HG03045 (cell line): ENCODE measurements at regions not wholly inside any gene's neighbourhood (a gene's known extent, or its start where the extent isn't known, plus 50 kb on each side); places are given as distances from the start of the nearest gene placed in this dataset.

ENCODE experiments used
- ATAC-seq: cut with Tn5 transposase; IDR thresholded peaks from one replicate; pipeline ENCODE4 v1.9.1; 2021; ENCODE audit warnings: mild to moderate bottlenecking, moderate library complexity; ENCODE audit not compliant: unreplicated experiment

DNA sequence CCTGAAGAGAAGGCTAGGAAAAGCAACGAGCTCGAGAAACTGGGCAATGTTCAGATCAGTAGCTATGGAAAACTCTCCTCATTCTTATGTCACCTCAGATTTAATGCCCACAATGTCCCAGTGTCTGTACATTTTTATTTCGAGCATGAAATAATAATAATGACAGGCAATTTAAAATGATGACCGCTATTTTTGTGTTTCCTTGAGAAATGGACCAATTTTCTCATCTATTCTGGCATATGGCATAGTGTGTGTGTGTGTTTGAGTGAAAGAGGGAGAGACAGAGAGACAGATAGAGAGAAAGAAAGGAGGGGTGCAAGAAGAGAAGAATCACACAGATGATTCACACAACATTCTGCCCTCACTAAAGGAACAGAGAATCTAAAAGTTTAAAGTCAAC is 119.1 kb upstream of the C1orf21 start:
- ATAC-seq, result no peak

DNA sequence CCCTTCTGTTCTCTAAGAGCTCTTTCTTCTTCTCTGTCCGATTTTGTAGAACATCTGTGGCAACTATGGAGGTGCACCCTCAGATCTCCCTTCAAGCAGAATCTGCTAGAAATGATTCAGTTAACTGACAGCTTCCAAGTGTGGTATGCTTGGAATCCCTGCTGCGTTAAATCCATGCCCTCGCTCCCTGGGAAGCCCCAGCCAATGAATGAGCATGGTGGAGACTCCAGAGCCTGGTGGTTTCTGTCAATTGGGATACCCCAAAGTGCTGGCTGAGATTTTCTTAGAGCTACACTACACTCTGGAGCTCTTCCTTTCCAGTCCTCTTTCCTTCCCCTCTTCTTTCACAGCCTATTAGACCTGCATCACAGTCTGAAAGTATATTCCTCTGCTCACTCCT is 116.3 kb upstream of the C1orf21 start:
- ATAC-seq, result no peak

DNA sequence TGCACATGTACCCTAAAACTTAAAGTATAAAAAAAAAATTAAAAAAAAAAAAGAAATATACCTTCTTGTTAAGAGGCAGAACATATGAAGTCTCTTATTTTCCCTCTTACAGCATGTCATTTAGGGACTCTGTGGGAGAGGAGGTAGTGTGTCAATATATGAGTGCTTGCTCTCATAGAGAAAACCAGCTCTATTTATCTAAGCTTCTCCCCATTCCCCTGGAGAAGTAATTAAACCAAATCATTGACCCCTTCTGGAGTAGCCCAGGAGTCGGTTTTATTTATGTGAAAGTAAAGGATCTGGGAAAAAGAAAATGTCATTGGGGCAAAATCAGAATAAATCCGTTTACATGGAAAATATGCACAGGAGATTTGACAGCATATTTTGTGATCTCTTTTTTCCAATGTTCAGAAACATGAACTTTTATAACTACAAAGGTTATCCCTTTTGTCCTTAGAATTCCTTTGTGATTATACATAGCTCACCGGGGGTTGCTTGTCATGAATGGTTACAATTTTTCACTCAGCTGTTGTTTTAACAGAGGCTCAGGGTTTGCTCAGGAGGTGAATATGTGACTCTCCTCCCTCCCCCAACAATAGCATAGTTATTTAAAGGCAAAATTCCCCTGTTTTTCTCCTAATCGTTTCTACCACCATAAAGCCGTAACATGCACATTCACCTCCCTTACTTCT is 114.5 kb upstream of the C1orf21 start:
- ATAC-seq, result no peak

DNA sequence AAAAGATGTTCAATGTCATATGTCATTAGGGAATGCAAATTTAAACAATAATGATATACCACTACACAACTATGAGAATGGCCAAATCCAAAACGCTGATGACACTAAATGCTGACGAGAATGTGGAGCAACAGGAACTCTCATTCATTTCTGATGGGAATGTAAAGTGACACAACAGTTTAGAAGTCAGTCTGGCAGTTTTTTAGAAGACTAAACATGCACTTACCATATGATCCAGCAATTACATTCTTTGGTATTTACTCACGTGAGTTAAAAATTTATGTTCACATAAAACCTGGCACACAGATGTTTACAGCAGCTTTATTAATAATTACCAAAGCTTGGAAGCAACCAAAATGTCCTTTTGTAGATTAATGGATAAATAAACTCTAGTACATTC is 110.4 kb upstream of the C1orf21 start:
- no peak for ATAC-seq

DNA sequence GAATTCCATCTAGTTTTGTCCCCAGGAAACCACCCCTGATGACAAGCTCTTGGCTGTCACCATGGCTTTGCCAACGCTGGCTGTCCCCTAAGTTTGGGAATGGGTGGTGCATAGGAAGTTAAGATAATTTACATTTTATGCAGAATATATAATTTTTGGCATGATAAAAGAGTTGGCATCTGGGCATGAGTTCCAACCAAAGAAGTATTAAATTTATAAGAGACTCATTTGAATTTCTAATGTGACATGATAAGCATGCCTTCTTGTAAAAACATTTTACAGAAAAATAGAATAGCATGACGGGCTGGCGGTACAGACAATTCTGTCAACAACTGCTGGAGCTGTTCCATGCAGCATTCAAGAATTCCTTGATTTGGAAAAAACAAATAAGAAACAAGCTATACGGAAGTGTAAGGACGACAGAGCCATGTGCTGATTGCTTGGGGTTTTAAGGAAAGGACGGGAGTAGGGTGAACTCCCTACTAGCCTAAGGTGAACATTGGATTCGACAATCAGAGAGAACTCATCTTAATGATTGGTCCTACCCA is 106.8 kb upstream of the C1orf21 start:
- ATAC-seq, result no peak

DNA sequence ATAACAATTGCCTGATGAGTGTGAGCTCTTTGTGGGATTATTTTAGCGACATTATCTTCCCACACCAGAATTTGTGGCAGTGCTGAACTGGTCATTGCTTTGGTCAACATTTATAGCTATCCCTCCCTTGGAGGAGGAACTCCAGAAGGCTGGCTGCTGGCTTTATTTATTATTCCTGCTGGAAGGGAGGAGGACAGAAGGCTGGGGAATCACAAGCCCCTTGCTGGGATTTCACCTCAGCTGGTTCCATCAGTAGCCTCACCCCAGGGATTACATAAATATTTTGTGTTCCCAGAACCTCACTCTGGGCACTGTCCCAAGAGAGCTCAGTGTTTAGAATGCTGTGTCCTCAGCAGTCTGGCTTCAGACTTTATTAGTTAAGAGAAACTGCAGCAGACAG is 102.8 kb upstream of the C1orf21 start:
- ATAC-seq, result no peak

DNA sequence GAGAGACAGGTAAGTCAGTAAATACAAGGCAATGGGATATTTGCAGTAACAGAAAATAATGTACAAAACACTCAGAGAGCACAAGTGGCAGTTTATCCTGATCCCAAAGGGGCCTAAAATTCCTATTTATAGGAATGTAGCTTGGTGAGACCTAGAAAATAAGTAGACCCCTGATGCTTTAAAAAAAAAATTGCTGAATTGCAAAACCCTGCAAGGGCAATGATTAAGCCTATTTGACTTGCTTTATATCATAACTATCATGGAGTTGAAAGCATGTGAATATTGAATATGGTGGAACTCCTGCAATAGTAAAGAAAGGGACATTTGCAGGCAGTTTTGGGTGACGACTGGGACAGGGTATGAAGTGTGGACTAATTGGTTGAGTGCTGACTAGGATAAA is 101.9 kb upstream of the C1orf21 start:
- no peak for ATAC-seq

DNA sequence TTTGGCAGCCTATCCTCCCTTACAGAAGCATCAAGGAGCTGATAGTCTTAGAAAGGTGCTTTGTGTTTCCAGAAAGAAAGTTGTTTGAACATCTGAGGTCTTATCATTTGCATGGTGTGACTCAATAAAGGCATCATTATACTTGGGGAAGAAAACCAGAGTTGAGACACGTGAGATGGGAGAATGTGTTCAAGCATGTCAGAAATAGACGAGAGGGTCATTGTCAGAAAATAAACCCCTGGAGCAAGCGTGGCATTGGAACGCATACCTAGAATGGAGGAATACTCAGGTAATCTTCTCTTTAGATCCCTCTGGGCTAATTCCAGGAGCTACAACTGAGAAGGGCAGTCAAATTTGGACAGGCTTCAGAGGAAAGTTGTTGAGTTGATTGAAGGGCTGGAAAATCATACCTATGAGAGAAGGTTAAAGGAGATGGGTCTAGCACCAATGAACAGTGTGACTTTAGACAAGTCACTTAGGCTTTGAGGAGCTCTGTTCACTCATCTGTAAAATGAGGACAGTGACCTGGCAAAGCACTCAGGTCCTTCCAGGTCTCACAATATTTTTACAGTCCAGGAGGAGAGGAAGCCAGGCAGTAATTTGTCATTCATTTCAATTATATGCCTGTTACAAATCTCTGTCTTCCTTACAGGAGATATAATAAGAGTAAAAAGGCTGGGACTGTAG is 101.3 kb upstream of the C1orf21 start:
- ATAC-seq, result no peak

DNA sequence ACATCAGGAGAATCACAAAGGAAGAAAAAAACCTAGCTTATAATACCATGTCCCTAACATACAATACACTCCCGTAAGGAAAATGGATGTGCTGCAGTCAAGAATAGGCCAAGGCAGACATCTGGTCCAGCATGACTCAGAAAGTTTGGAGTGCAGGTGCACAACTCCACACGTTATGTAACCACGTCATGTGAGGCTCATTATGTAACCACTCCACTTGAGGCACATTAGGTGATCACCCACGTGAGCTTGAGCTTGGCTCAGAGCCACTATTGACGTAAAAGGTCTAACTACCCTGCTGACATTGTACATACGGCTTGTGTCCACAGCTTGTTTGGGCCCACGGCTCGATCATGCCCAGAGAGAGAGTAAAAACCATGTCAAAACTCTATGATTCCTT is 99.8 kb upstream of the C1orf21 start:
- no peak for ATAC-seq

DNA sequence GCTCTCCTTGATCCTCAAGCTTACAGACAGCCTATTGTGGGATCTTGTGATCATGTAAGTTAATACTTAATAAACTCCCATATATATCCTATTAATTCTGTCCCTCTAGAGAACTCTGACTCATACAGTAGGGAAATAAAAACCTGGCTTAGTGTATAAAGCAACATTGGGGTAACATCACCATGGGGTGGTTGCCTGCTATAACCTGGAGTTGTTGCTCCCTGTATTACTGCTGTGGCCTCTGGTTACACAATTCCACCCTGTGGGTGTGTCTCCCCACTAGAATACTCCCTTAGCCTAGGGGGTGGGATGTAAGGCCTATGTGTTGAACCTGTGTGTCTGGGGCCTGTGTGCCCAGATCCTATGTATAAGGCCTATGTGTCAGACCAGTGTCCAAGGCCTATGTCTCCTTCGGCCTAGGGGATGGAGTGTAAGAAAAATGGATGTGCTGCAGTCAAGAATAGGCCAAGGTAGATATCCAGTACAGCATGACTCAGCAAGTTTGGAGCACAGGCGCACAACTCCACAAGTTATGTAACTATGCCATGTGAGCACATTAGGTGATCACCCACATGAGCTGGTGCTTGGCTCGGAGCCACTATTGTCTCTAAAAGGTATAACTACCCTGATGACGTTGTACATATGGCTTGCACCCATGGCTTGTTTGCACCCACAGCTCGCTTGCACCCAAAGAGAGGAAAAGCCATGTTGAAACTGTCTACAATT is 96.8 kb upstream of the C1orf21 start:
- no peak for ATAC-seq

DNA sequence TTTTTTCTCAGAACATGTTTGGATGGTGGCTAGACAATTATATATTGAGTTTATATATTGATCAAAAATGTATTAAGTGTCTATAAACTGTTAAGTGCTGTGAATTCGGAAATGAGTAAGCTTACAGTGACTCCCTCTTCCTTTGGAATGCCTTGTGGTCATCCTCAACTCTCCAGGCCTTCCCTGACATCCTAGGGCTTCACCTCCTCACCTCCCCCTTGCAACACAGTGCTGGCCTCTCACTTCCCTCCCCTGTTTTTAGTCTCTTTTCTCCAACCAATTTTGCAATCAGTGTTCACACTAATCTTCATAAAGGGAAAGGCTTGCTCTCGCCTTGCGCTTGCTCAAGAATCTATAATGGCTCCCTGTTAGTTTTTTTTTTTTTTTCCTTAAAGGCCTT is 95.1 kb upstream of the C1orf21 start:
- no peak for ATAC-seq

DNA sequence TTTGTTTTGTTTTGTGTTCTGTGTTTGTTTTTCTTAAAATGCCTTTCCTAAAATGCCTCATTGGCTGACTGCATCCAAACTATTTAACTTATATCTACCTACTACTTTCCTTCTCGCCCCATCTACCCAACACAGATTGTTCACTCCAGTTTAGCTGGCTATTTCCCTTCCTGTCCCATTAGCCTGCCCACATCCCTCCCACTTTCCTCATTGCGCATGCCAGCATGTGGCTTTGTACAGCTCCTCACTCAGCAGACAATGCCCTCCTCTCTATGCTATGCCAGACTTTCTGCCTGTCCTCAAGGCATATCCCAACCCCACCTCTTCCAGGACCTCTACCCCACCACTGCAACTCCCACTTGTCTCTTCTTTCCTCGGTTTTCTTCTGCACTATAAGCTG is 94.7 kb upstream of the C1orf21 start:
- ATAC-seq, result no peak

DNA sequence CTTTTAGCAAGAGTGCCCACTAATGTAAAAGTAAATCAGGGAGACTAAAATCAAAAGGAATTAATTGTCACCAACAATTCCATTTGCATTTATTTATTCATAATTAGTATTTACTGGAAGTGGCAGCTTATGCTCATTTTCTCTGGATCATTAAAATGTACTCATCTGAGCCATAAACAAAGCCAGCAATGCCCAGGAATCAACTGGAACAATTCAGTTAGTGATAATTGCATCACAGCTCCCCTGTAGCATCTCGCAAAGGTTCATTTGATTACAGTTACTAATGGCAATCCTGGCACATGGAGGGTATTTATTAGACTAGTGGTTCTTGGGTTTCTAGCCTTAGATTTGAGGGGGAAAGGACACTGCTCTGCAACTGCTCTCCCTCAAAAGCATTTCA is 92.7 kb upstream of the C1orf21 start:
- ATAC-seq, result no peak

DNA sequence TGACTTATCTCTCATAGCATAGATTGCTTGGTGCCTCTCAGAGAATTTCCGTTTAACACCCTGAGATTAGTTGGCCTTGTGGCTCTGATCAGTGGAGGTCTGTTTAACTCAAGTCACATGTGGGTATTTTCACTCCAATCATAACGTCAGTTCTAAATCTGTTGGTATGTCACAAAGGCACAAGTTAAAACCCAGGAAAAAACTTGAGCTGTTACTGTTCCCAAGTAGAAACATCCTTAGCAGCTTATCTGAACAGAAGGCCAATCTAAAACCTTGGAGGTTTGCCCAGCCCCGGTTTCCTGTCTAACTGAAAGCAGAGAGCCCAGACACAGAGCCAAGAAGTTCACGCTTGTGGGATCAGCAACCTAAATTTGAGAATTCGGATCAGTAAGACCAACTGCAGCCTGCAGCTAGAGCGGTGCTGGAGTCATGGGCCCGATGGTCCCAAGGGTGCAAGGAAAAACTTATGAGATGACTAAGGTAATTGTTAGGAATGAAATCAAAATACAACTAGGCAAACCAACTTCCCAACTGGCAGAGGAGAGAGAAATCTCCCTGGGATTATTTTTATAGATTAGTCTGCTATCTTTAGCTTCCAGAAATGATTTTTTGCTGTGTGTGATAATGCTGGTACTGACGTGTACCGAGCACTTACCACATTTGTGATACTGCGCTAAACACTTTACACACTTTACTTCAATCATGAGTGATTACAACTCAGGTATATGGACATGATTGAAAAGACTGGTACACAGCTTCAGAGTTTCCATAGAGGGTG is 90.2 kb upstream of the C1orf21 start:
- ATAC-seq, result no peak

DNA sequence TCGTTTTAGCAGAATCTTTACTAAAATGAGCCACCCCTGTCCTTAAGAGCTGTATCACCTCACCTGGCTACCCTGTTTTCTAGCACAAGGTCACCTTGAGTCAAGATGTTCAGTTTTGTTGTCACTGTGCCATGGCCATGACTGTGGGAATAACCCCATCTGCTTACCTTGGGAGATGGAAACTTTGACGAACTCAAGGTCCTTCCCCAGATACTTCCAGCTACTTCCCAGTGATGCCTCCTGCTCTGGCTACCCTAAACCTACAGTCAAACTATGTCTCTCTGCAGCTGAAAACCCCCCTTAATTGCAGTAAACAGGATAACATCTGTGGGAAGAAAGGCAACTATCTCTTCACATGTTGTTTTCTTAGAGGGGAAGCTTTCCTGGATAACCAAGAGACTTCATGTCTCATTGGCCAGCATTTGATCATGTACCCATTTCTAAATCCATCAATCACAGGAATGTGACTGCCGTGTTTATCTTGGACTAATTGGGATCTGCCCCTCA is 89.5 kb upstream of the C1orf21 start:
- ATAC-seq, result no peak

DNA sequence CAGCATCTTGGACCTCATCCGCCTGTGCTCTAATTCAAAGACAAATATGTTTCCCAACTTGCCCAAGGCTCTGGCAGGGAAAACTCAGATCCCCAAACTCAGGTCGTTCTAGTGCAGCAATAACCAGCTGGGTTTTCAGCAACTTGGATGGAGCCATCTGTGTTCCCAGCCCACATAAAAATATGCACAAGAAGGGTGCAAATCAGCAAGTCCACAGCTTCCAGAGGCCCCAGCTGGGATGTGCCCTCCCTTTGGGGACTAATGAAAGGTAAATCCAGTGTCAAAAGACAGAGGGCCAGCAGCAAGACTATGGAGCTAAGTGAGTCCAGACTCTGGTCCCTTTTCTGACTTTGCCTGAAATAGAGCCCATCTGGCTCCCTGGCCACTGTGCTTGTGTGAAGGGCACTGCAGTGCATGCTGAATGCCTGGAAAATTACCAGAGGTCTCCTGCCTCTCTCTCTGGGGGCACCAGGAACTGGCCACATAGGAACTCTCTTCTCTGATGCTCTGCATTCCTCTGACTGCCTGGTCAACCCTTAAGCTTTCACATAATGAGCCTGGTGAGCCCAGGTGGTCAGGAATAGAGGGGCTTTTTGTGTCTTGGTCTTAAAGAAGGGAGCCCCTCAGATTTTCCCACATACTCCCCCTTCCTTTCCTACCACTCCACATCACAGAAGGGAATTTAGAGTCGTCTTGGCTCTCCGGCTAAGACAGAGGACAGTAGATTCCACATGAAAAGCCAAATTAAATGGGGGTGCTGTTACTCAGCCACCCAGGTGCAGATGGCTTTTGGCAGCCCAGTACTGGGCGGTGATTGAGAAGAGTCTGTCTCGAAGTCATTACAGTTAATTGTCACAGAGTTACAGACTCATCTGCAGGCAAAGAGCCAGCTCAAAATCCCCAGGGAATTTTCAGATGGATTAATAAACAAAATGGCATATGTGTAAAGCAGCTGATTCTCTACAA is 88.1 kb upstream of the C1orf21 start:
- no peak for ATAC-seq

DNA sequence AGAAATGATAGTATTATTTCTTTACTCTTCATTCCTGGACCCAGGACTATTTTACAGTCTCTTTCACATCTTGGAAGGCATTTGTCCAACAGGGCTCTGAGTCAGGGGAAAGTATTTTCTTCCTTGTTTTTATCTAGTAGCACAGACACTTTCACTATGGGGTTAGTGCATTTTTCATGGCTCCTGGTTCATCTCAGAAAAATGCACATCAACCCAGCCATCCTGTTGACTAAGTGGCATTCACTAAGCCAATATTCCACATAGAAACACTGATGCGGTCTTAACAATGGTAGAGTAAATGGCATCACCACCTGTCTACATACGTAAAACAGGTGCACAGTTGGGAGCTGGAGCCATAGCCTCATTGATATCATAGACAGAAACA is 87.4 kb upstream of the C1orf21 start:
- ATAC-seq, result no peak

DNA sequence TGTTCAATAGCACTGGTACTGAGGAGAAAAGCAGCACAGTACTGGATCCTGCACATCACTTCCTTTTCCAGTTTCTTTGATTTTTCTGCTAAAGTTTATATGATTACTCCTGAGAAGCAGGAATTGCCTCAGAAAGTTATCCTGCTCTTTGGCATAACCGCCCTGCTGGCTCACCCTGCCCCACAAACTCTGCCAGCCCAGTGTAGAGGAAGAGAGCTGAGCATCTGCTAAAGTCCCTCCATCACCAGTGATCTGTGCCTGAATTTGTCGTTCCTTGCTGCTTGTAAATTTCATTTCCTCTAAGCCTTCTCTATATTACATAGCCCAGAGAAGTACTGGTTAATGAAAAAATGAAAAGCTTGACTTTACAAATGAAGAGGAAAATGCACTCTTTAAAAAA is 87.0 kb upstream of the C1orf21 start:
- no peak for ATAC-seq

DNA sequence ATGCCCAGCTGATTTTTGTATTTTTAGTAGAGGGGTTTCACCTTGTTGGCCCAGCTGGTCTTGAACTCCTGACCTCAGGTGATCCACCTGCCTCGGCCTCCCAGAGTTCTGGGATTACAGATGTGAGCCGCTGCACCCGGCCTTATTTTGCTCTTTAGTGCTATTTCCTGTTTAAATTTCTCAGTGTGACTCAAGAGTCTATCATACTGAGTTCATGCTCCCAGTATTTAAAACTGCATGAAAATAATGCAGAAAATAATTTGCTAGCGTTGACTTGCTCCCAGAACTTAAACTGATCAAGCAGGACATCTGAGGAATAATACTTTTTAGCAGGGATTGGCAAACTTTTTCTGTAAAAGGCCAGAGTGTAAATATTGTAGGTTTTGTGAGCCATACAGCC is 86.4 kb upstream of the C1orf21 start:
- ATAC-seq, result no peak

DNA sequence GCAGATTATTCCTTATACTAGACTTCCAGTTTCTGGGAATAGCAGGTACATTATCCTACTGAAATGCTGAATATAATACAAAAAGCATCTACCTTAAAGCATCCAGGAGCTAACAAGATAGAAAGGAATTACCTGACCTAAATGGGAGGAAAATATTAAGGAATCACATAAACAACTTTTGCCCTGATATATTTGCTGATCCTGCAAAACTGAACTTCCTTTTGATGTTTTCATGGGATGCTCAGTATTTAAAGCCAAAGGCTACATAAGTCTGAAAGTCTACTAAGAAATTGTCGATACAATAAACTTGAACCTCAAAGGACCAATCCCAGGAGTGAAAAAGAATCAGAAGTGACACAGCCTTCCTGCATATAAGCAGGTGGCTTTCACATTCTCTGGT is 85.6 kb upstream of the C1orf21 start:
- ATAC-seq, result no peak
